SU-DHL-6 (cell line): ENCODE measurements at regions not wholly inside any gene's neighbourhood (a gene's known extent, or its start where the extent isn't known, plus 50 kb on each side); places are given as distances from the start of the nearest gene placed in this dataset.

Experiments
- H2AFZ ChIP-seq: fragments of 200-600 bp; sonication (generic); 2 replicates; pipeline ENCODE4 v1.6.1; 2014; ENCODE audit warnings: low read depth, mild to moderate bottlenecking, moderate library complexity, mixed read lengths, antibody characterized with exemption, low read length; ENCODE audit not compliant: severe bottlenecking
- H3F3A ChIP-seq: fragments of 200-600 bp; shearing (Covaris generic); 2 replicates; pipeline ENCODE4 v1.6.0; 2016; ENCODE audit warnings: antibody characterized with exemption, mild to moderate bottlenecking; ENCODE audit not compliant: insufficient read depth
- H3K27ac ChIP-seq: fragments of 200-600 bp; sonication (generic); 2 replicates; pipeline ENCODE4 v1.5.1; 2016; ENCODE audit warnings: low read depth, mild to moderate bottlenecking, low read length, moderate library complexity, mixed read lengths
- H3K27me3 ChIP-seq: fragments of 200-600 bp; sonication (generic), shearing (Covaris generic); 2 replicates; pipeline ENCODE4 v1.6.0; 2014; ENCODE audit warnings: mild to moderate bottlenecking, low read length
- H3K36me3 ChIP-seq: fragments of 200-600 bp; sonication (generic); 2 replicates; pipeline ENCODE4 v1.6.1; 2014; ENCODE audit warnings: mild to moderate bottlenecking, low read length, mixed read lengths
- H3K4me2 ChIP-seq: fragments of 300-600, 200-600 bp; shearing (Covaris generic), sonication (generic); 2 replicates; pipeline ENCODE4 v1.6.0; 2014; ENCODE audit warnings: low read length, low read depth, mild to moderate bottlenecking; ENCODE audit not compliant: poor library complexity, severe bottlenecking
- H3K4me3 ChIP-seq: fragments of 200-600 bp; sonication (generic); 2 replicates; pipeline ENCODE4 v1.5.1; 2014; ENCODE audit warnings: antibody characterized with exemption, low read length, mild to moderate bottlenecking, mixed read lengths; ENCODE audit not compliant: insufficient read depth, poor library complexity, severe bottlenecking
- H3K79me2 ChIP-seq: fragments of 200-600 bp; sonication (generic); 2 replicates; pipeline ENCODE4 v1.6.1; 2014; ENCODE audit warnings: mild to moderate bottlenecking, low read length, moderate library complexity; ENCODE audit not compliant: insufficient read depth
- H3K9ac ChIP-seq: fragments of 200-600 bp; sonication (generic); 2 replicates; pipeline ENCODE4 v1.7.0; 2014; ENCODE audit warnings: mild to moderate bottlenecking, low read length
- H3K9me2 ChIP-seq: fragments of 200-600 bp; sonication (generic); replicated peaks from 2 replicates; pipeline ENCODE4 v1.6.1; 2014; ENCODE audit warnings: low read length; ENCODE audit not compliant: insufficient read depth
- H3K9me3 ChIP-seq: fragments of 200-600 bp; sonication (generic); 2 replicates; pipeline ENCODE4 v1.6.1; 2014; ENCODE audit warnings: low read length, mixed read lengths; ENCODE audit not compliant: insufficient read depth
- H4K20me1 ChIP-seq: fragments of 200-600 bp; sonication (generic); 2 replicates; pipeline ENCODE4 v1.6.1; 2014; ENCODE audit warnings: low read depth, mild to moderate bottlenecking, antibody characterized with exemption, low read length, moderate library complexity, mixed read lengths
- CTCF ChIP-seq: fragments of 200-600 bp; sonication (generic); IDR thresholded peaks from one replicate; pipeline ENCODE4 v1.5.1; 2017; ENCODE audit warnings: antibody characterized with exemption, mild to moderate bottlenecking, low read length, moderate library complexity; ENCODE audit not compliant: insufficient read depth, poor library complexity, severe bottlenecking
- EZH2phosphoT487 ChIP-seq: fragments of 200-600 bp; sonication (generic), shearing (Covaris generic); conservative IDR thresholded peaks from 2 replicates; pipeline ENCODE4 v1.6.1; 2018; ENCODE audit warnings: mild to moderate bottlenecking, antibody characterized with exemption, low read length, moderate library complexity, mixed read lengths

- no peaks in the 10 kb centered on the region for H3K9me2 ChIP-seq
- no peak overlapping the region for H3K4me2 ChIP-seq
- no peaks in the 10 kb centered on the region for H3F3A ChIP-seq
- no peak overlapping the region for H2AFZ ChIP-seq
- no peak overlapping the region for H3K9ac ChIP-seq
- H3K36me3 ChIP-seq: no peaks in the 10 kb centered on the region
- no peaks in the 10 kb centered on the region for H3K79me2 ChIP-seq
- no peak for TF ChIP-seq EZH2phosphoT487
- TF ChIP-seq CTCF: no peak
- H4K20me1 ChIP-seq: no peaks in the 10 kb centered on the region
- H3K27ac ChIP-seq: no peak overlapping the region
- H3K4me3 ChIP-seq: no peak overlapping the region
- H3K9me3 ChIP-seq: no peaks in the 10 kb centered on the region
- H3K27me3 ChIP-seq: no peaks in the 10 kb centered on the region
Measured at GRCh38 chrX:80223982-80224579, 196.2 kb upstream of the TENT5D start.

- H3K4me2 ChIP-seq: no peak overlapping the region
- no peaks in the 10 kb centered on the region for H3K27me3 ChIP-seq
- H3K27ac ChIP-seq: no peak overlapping the region
- no peak overlapping the region for H2AFZ ChIP-seq
- no peak overlapping the region for H3K9ac ChIP-seq
- H3K4me3 ChIP-seq: no peak overlapping the region
- H3K36me3 ChIP-seq: no peaks in the 10 kb centered on the region
- no peaks in the 10 kb centered on the region for H3F3A ChIP-seq
- H3K9me3 ChIP-seq: no peaks in the 10 kb centered on the region
- no peaks in the 10 kb centered on the region for H3K79me2 ChIP-seq
- no peaks in the 10 kb centered on the region for H3K9me2 ChIP-seq
- no peak for TF ChIP-seq CTCF
- TF ChIP-seq EZH2phosphoT487: no peak
- no peaks in the 10 kb centered on the region for H4K20me1 ChIP-seq
Measured at GRCh38 chrX:80229626-80230025, 190.6 kb upstream of the TENT5D start.

- TF ChIP-seq CTCF (no peak), EZH2phosphoT487 (no peak)
- H3K27me3 ChIP-seq: no peaks in the 10 kb centered on the region
Measured at GRCh38 chrX:80237072-80237471, 183.2 kb upstream of the TENT5D start.

More at GRCh38 chrX:80237072-80237471, 183.2 kb upstream of the TENT5D start:
- Histone ChIP-seq H3K9me2 (no peaks in the 10 kb centered on the region), H3K9me3 (no peaks in the 10 kb centered on the region), H3F3A (no peaks in the 10 kb centered on the region), H3K27ac (no peak overlapping the region), H3K36me3 (no peaks in the 10 kb centered on the region), H3K4me3 (no peak overlapping the region), H4K20me1 (no peaks in the 10 kb centered on the region), H2AFZ (no peak overlapping the region), H3K9ac (no peak overlapping the region), H3K4me2 (no peak overlapping the region), H3K79me2 (no peaks in the 10 kb centered on the region)
